ENCODE measurements at regions not wholly inside any gene's neighbourhood (a gene's known extent, or its start where the extent isn't known, plus 50 kb on each side); places are given as distances from the start of the nearest gene placed in this dataset.
A peak's percentile ranks its signal among the peaks of the same experiment; 100 is the strongest.

GRCh38 chr10:123573236-123574108 lies 92.7 kb upstream of the GPR26 start:
- DNase-seq (ENCODE audit: low read depth) = no peak

DNA sequence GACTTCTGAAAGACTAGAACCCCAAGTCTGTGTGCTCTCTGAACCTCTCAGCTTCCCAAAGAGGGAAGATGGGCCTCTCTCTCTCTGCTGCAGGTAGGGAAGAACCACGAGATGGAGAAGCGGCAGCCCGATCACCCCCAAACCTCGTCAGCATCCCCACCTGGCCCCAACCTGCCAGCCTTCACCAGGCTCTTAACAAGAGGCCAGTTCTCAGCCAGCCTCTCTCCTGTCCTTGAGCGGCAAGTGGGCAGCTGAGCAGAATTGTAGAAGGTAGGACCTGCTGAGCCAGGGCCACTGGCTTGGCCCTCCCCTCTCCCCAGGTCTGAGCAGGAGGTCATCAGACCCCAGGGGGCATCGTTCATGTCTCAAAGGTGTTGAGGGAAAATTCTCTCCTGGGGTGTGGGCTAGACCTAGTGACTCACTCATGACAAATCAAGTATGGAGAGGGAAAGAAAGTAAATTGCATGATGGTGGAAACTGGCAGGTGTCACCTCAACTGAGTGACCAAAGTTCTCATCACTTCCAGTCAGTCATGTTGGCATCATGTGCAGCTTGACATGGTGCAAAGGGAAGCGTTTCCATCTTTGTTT lies 92.0 kb upstream of the GPR26 start:
- no peak for DNase-seq (ENCODE audit: low read depth)

- DNase-seq (ENCODE audit: low read depth) = no peak
Observed at GRCh38 chr10:123575105-123575504, 91.0 kb upstream of the GPR26 start.

DNA sequence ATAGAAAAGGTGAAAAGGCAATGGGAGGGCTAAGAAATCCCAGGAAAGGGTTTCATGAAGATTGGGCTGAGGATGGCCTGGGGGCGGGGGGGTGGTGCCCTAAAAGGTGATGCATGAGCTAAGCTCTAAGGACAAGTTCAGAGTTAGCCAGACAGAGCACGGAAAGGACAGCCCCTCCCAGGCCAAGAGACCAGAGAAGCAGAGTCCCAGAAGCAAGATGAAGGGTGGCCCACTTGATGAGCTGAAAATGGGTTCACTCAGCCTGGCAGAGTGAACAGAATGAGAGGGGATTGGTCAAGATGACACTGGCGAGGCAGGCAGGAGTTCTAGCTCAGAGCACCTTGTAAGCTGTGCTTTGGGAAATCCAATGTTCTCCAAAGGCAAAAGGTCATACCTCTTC lies 89.4 kb upstream of the GPR26 start:
- DNase-seq (ENCODE audit: low read depth) = no peak

- no peak for DNase-seq (ENCODE audit: low read depth)
Observed at GRCh38 chr10:123577921-123578461, 88.2 kb upstream of the GPR26 start.

DNA sequence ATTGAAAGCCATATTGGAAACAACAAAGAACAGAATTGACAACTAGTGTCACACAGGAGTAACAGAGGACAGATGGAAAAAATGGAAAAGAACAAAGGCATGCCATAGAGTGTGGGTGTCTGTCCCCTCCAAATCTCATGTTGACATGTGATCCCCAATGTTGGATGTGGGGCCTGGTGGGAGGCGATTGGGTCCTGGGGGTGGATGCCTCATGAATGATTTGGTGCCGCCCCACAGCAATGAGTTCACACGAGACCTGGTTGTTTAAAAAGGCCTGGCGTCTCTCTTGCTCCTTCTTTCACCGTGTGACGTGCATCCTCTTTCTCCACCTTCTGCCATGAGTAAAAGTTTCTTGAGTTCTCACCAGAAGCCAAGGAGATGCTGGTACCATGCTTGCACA lies 87.4 kb upstream of the GPR26 start:
- no peak for DNase-seq (ENCODE audit: low read depth)

DNA sequence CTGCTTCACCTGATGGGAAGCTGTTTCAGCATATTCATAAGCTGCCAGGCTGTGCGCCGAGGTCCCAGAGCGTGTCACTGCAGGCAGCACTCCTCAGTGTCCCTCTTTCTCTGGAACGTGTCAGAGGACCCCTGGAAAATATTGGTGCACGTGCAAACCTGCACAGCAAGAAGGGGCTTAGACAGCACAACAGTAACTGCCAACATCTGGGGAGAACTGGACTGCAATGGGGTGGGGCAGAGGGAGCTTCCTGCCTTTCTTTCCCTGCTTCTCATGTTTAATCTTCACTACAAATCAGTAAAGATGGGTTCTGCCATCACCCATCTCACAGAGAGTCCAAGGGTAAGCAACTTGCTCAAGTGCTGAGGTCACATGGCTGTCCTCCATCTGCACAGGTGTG lies 86.5 kb upstream of the GPR26 start:
- no peak for DNase-seq (ENCODE audit: low read depth)

- DNase-seq (ENCODE audit: low read depth) = no peak
Observed at GRCh38 chr10:123580426-123580825, 85.7 kb upstream of the GPR26 start.

GRCh38 chr10:123581656-123582055 lies 84.5 kb upstream of the GPR26 start:
- no peak for DNase-seq (ENCODE audit: low read depth)

DNA sequence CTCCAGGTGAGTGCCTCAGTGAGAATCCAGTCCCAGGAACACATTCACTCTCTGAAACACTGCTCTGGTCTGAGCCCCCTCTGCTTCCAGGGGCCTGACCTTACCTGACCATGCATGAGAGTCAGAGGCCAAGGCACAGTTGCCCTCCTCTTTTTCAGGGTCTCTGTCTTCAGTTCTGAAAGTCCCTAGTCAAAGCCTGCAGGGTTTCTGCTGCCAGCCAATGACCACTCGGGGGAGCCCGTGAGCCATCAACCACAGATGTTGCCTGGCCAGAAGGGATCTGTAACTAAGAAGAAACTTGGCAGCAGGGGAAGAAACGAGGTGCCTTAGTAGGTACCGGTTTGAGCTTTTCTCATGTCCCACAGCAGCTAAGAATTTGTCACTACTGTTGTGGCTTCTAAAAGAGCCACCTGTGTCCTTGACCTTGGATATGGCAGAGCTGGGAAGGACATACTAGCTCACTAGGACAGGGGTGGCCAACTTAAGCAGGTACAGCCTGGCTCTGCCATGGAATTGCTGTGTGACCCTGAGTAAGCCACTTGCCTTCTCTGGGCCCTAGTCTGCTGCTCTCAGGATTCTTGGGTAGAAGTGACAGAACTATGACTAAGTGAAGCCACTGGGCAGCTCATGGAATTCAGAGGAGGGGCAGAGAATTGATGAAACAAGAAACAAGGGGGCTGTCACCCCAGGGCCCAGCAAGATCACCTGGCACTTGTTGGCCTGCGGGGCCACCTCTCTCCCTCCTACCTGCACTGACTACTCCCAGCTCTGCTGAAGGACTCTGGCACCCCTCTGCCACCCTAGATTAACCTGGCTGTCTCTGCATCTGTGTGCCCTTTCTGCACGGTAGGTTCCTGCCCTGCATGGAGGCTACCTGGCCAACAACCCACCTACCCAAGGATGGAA lies 83.8 kb upstream of the GPR26 start:
- DNase-seq (ENCODE audit: low read depth) = peak; percentile 20

GRCh38 chr10:123583639-123584418 lies 82.3 kb upstream of the GPR26 start:
- no peak for DNase-seq (ENCODE audit: low read depth)

- no peak for DNase-seq (ENCODE audit: low read depth)
Observed at GRCh38 chr10:123584419-123584775, 81.8 kb upstream of the GPR26 start.

- no peak for DNase-seq (ENCODE audit: low read depth)
Observed at GRCh38 chr10:123585477-123586445, 80.4 kb upstream of the GPR26 start.

- DNase-seq (ENCODE audit: low read depth) = no peak
Observed at GRCh38 chr10:123587110-123587509, 79.0 kb upstream of the GPR26 start.

DNA sequence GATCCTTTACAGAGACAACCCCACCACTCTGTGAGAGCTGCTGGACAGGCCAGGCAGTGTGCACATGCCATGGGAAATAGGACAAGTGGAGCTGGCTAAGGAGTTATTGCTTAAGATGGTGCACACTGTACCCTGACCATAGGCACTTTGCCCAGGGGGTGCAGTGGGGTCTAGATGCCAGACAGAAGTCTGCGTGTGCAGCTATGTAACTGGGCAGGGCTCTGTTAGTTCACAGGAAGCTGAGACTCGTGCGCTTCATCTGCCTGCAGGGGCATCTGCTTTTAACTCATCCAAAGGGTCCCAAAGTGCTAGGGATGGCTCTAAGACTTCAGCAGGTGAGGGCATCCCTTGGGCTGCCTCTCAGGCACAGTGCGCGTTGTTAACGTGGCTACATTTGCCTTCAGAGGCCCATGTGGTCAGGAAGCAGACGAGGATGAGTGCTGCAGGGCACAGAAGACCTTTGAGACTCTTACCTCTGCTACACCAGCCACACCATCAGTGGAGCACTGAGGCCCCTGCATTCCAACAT lies 77.7 kb upstream of the GPR26 start:
- DNase-seq (ENCODE audit: low read depth) = no peak

GRCh38 chr10:123595661-123596060 lies 70.5 kb upstream of the GPR26 start:
- no peak for DNase-seq (ENCODE audit: low read depth)

DNA sequence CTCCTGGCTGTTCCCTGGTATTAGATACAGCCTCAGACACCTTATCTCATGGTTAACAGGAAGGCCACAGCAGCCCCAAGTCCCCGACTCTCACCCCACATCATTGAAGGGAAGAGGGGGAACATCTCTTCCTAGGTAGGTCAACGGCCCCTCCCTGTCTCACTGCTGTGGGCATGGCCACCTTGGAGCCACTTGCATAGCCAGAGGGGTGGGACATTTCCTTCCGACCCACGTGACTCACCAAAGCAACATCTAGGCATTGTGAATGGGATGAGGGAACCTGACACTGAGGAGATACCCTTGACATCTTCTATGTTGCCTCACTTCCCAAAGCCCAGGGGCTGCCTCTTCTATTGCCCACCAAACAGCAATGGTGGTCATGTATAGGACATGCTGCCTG lies 68.5 kb upstream of the GPR26 start:
- DNase-seq (ENCODE audit: low read depth) = no peak

GRCh38 chr10:123599366-123599849 lies 66.7 kb upstream of the GPR26 start:
- DNase-seq (ENCODE audit: low read depth) = no peak

GRCh38 chr10:123600177-123600576 lies 66.0 kb upstream of the GPR26 start:
- DNase-seq (ENCODE audit: low read depth) = no peak

GRCh38 chr10:123603130-123603529 lies 63.0 kb upstream of the GPR26 start:
- DNase-seq (ENCODE audit: low read depth) = no peak

All from stimulated activated CD4-positive, alpha-beta T cell treated with anti-CD3 and anti-CD28 coated beads, Interleukin-2, amount 100 ng/mL, for 4 hours (primary cell).